Calu3 (cell line): ENCODE measurements at regions not wholly inside any gene's neighbourhood (a gene's known extent, or its start where the extent isn't known, plus 50 kb on each side); places are given as distances from the start of the nearest gene placed in this dataset.

Experiments used
- BruUV-seq: library from RNA; stranded (reverse); fragments of 400-500 nt; replicated peaks from 2 replicates; lab custom pipeline; 2021; lab: Mats Ljungman, UMichigan
- CTCF ChIA-PET: fragments of 300-600 bp; sonication (Branson Sonifier 250); formaldehyde crosslinking; loops from one replicate; lab custom pipeline; 2022; ENCODE audit warnings: antibody characterized with exemption; lab: Charles Lee
- DNase-seq: peaks from one replicate; pipeline ENCODE4 v3.0.0; 2022
- H3K27ac Mint-ChIP-seq: one replicate; pipeline ENCODE4 v1.8.0; 2022; ENCODE audit warnings: mixed read lengths; ENCODE audit not compliant: unreplicated experiment
- H3K27me3 Mint-ChIP-seq: one replicate; pipeline ENCODE4 v1.8.0; 2022; ENCODE audit warnings: mixed read lengths; ENCODE audit not compliant: unreplicated experiment
- H3K36me3 Mint-ChIP-seq: one replicate; pipeline ENCODE4 v1.8.0; 2022; ENCODE audit warnings: mild to moderate bottlenecking, moderate library complexity, mixed read lengths; ENCODE audit not compliant: insufficient read depth, unreplicated experiment
- H3K4me1 Mint-ChIP-seq: one replicate; pipeline ENCODE4 v1.8.0; 2022; ENCODE audit warnings: mild to moderate bottlenecking, low read depth, mixed read lengths; ENCODE audit not compliant: unreplicated experiment
- H3K4me3 Mint-ChIP-seq: one replicate; pipeline ENCODE4 v1.8.0; 2022; ENCODE audit warnings: mild to moderate bottlenecking, low read depth, moderate library complexity, mixed read lengths; ENCODE audit not compliant: unreplicated experiment
- H3K9me3 Mint-ChIP-seq: one replicate; pipeline ENCODE4 v1.8.0; 2022; ENCODE audit warnings: low read depth, mixed read lengths; ENCODE audit not compliant: unreplicated experiment
- intact Hi-C: fragments of 100-400 bp; cut with micrococcal nuclease; formaldehyde crosslinking; loops from one replicate; pipeline ENCODE4 v1.10.0; 2022; ENCODE audit not compliant: unreplicated experiment
- TF ChIP-seq, protein P1 (sequence below): fragments of 200-600 bp; IDR thresholded peaks from one replicate; pipeline ENCODE4 v1.8.0; 2022; ENCODE audit warnings: antibody characterized with exemption; ENCODE audit not compliant: unreplicated experiment

DNA sequence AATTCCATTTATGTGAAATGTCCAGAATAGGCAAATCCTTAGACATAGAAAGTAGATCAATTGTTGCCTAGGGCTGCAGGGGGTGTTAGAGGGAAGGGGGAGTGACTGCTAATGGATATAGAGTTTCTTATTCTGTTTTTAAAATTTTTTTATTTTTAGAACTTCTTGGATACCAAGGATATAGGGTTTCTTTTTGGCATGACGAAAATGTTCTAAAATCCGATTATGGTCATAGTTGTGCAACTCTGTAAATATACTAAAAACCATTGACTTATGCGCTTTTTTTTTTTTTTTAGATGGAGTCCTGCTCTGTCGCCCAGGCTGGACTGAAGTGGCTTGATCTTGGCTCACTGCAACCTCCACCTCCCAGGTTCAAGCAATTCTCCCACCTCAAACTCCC lies 125.2 kb upstream of the USP9X start:
- no peaks in the 10 kb centered on the region for H3K36me3 Mint-ChIP-seq
- TF ChIP-seq, protein P1, sequence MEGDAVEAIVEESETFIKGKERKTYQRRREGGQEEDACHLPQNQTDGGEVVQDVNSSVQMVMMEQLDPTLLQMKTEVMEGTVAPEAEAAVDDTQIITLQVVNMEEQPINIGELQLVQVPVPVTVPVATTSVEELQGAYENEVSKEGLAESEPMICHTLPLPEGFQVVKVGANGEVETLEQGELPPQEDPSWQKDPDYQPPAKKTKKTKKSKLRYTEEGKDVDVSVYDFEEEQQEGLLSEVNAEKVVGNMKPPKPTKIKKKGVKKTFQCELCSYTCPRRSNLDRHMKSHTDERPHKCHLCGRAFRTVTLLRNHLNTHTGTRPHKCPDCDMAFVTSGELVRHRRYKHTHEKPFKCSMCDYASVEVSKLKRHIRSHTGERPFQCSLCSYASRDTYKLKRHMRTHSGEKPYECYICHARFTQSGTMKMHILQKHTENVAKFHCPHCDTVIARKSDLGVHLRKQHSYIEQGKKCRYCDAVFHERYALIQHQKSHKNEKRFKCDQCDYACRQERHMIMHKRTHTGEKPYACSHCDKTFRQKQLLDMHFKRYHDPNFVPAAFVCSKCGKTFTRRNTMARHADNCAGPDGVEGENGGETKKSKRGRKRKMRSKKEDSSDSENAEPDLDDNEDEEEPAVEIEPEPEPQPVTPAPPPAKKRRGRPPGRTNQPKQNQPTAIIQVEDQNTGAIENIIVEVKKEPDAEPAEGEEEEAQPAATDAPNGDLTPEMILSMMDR = no peak
- CTCF ChIA-PET = no interaction called here

GRCh38 chrX:40962793-40963407 lies 122.3 kb upstream of the USP9X start:
- H3K27ac Mint-ChIP-seq = no peak overlapping the region
- H3K4me3 Mint-ChIP-seq = no peak overlapping the region

More for the DNA sequence above, 125.2 kb upstream of the USP9X start:
- Mint-ChIP-seq H3K9me3 (no peaks in the 10 kb centered on the region), H3K27ac (no peak overlapping the region), H3K4me3 (no peak overlapping the region), H3K27me3 (no peaks in the 10 kb centered on the region), H3K4me1 (no peaks in the 10 kb centered on the region)
- intact Hi-C loops = no loop called here
- no TSS peak for BruUV-seq
- DNase-seq = no peak

GRCh38 chrX:40964008-40964407 lies 121.2 kb upstream of the USP9X start:
- no peaks in the 10 kb centered on the region for H3K9me3 Mint-ChIP-seq
- intact Hi-C loops = no loop called here
- DNase-seq = no peak
- no peak overlapping the region for H3K27ac Mint-ChIP-seq
- no peaks in the 10 kb centered on the region for H3K4me1 Mint-ChIP-seq
- TF ChIP-seq, protein P1 = no peak
- no peaks in the 10 kb centered on the region for H3K27me3 Mint-ChIP-seq
- BruUV-seq = no TSS peak
- no peak overlapping the region for H3K4me3 Mint-ChIP-seq
- H3K36me3 Mint-ChIP-seq = no peaks in the 10 kb centered on the region
- CTCF ChIA-PET = no interaction called here

More at GRCh38 chrX:40962793-40963407, 122.3 kb upstream of the USP9X start:
- H3K9me3 Mint-ChIP-seq = no peaks in the 10 kb centered on the region
- TF ChIP-seq, protein P1 = no peak
- DNase-seq = no peak
- no TSS peak for BruUV-seq
- H3K36me3 Mint-ChIP-seq = no peaks in the 10 kb centered on the region
- no peaks in the 10 kb centered on the region for H3K4me1 Mint-ChIP-seq
- intact Hi-C loops = no loop called here
- CTCF ChIA-PET = no interaction called here
- no peaks in the 10 kb centered on the region for H3K27me3 Mint-ChIP-seq

DNA sequence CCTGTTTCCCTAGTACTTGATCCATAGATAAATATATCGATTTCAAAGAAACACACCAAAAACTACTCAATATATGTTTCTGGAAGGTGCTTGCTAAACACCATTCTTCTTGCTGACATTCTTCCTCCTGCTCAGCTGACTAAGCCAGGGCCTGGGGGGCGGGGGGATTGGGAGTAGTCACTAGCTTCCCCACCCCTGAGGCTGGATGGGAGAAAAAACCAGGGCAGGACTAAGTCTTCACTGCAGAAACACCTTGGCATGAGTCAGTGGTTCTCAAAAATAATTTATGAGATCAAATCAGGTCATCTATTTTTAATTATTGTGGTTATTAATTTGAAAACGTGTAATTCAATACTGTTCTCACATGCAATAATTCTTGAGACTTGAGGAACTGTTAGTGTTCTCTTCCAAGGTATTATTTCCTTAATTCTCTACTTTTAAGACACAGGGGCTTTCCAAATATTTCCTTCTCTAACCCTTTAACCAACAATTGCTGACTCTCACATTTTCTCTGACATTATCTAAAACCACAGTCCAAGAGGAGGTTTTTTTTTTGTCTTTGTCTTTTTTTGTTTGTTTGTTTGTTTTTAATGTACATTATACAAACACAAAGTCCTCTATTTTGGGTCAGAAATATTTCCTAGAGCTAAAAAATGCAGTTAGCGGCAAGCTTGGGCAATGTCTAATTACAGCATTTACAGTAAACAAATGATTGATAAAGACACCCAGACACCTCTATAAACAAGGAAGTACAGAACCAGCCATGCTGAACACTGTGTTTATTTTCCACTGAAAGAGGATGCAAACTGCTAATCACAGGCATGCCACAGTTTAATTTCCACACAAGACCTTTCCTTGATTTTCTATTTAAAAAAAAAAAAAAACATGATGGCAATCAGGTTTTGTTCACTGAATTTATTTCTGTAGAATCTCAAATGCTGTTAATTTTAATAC lies 120.3 kb upstream of the USP9X start:
- Mint-ChIP-seq H3K27ac (no peak overlapping the region), H3K36me3 (no peaks in the 10 kb centered on the region), H3K4me3 (no peak overlapping the region), H3K27me3 (no peaks in the 10 kb centered on the region), H3K4me1 (no peaks in the 10 kb centered on the region), H3K9me3 (no peaks in the 10 kb centered on the region)
- peak; percentile 7 for DNase-seq
- TF ChIP-seq, protein P1 = no peak
- CTCF ChIA-PET = interaction anchor here (0.6 kb wide), 1 partner anchor 299 kb away, joined by 3 read pairs; no protein-coding TSS in a partner anchor
- intact Hi-C loops = no loop called here
- no TSS peak for BruUV-seq
